Type B pancreatic cell (in vitro differentiated cells): ENCODE measurements at regions not wholly inside any gene's neighbourhood (a gene's known extent, or its start where the extent isn't known, plus 50 kb on each side); places are given as distances from the start of the nearest gene placed in this dataset.

Experiments
- DNase-seq: peaks from one replicate; pipeline ENCODE4 v3.0.0; 2021; ENCODE audit warnings: mixed read lengths; ENCODE audit not compliant: unreplicated experiment; ENCODE audit errors: extremely low spot score
- H3K27ac Mint-ChIP-seq: 2 replicates; pipeline ENCODE4 v1.8.0; 2021; ENCODE audit warnings: mild to moderate bottlenecking, mixed read lengths
- H3K27me3 Mint-ChIP-seq: 2 replicates; pipeline ENCODE4 v1.8.0; 2021; ENCODE audit warnings: mixed read lengths
- H3K36me3 Mint-ChIP-seq: 2 replicates; pipeline ENCODE4 v1.8.0; 2021; ENCODE audit warnings: mixed read lengths
- H3K4me1 Mint-ChIP-seq: one replicate; pipeline ENCODE4 v1.8.0; 2021; ENCODE audit warnings: mixed read lengths; ENCODE audit not compliant: unreplicated experiment
- H3K4me3 Mint-ChIP-seq: 2 replicates; pipeline ENCODE4 v1.8.0; 2021; ENCODE audit warnings: mild to moderate bottlenecking, mixed read lengths
- H3K9me3 Mint-ChIP-seq: 2 replicates; pipeline ENCODE4 v1.8.0; 2021; ENCODE audit warnings: mixed read lengths
- CTCF ChIP-seq: fragments of 200-600 bp; sonication (generic); conservative IDR thresholded peaks from 2 replicates; pipeline ENCODE4 v1.5.0; 2021; ENCODE audit warnings: antibody characterized with exemption, mild to moderate bottlenecking

GRCh38 chr11:19430754-19431398 is 190.1 kb upstream of the E2F8 start:
- DNase-seq, result no peak
- Mint-ChIP-seq H3K27me3 (peaks cover 21% of the 10 kb centered on the region), H3K4me3 (no peak overlapping the region), H3K36me3 (no peaks in the 10 kb centered on the region), H3K9me3 (peaks cover 2% of the 10 kb centered on the region), H3K27ac (no peak overlapping the region), H3K4me1 (peaks cover 27% of the 10 kb centered on the region)
- no peak for TF ChIP-seq CTCF

- H3K27me3 Mint-ChIP-seq, result peaks cover 19% of the 10 kb centered on the region
Measured at GRCh38 chr11:19430346-19430745, 189.6 kb upstream of the E2F8 start.

GRCh38 chr11:19429108-19429760 is 188.5 kb upstream of the E2F8 start:
- H3K4me3 Mint-ChIP-seq, result no peak overlapping the region
- no peaks in the 10 kb centered on the region for H3K9me3 Mint-ChIP-seq
- DNase-seq, result no peak
- TF ChIP-seq CTCF, result no peak
- peaks cover 27% of the 10 kb centered on the region for H3K4me1 Mint-ChIP-seq
- H3K36me3 Mint-ChIP-seq, result no peaks in the 10 kb centered on the region
- H3K27me3 Mint-ChIP-seq, result peaks cover 19% of the 10 kb centered on the region
- no peak overlapping the region for H3K27ac Mint-ChIP-seq

More at GRCh38 chr11:19430346-19430745, 189.6 kb upstream of the E2F8 start:
- Mint-ChIP-seq H3K4me1 (peaks cover 27% of the 10 kb centered on the region), H3K27ac (no peak overlapping the region), H3K4me3 (no peak overlapping the region), H3K9me3 (no peaks in the 10 kb centered on the region), H3K36me3 (no peaks in the 10 kb centered on the region)
- no peak for TF ChIP-seq CTCF
- no peak for DNase-seq

- no peak for DNase-seq
- no peak overlapping the region for H3K27ac Mint-ChIP-seq
- no peaks in the 10 kb centered on the region for H3K9me3 Mint-ChIP-seq
- peaks cover 19% of the 10 kb centered on the region for H3K27me3 Mint-ChIP-seq
- TF ChIP-seq CTCF, result peak; percentile 48
- no peaks in the 10 kb centered on the region for H3K36me3 Mint-ChIP-seq
- no peak overlapping the region for H3K4me3 Mint-ChIP-seq
- peaks cover 27% of the 10 kb centered on the region for H3K4me1 Mint-ChIP-seq
Measured at GRCh38 chr11:19428206-19429002, 187.7 kb upstream of the E2F8 start.

- H3K4me1 Mint-ChIP-seq, result peaks cover 17% of the 10 kb centered on the region
- no peaks in the 10 kb centered on the region for H3K36me3 Mint-ChIP-seq
- no peak overlapping the region for H3K27ac Mint-ChIP-seq
- H3K9me3 Mint-ChIP-seq, result no peaks in the 10 kb centered on the region
- H3K4me3 Mint-ChIP-seq, result no peak overlapping the region
- H3K27me3 Mint-ChIP-seq, result peaks cover 16% of the 10 kb centered on the region
- no peak for DNase-seq
- no peak for TF ChIP-seq CTCF
Measured at GRCh38 chr11:19426756-19427403, 186.1 kb upstream of the E2F8 start.
